Astrocyte (in vitro differentiated cells and primary cell): ENCODE measurements at regions not wholly inside any gene's neighbourhood (a gene's known extent, or its start where the extent isn't known, plus 50 kb on each side); places are given as distances from the start of the nearest gene placed in this dataset.

Source experiments
- EZH2 ChIP-seq: IDR thresholded peaks from 2 replicates; pipeline ENCODE4 v1.6.1; 2012; ENCODE audit warnings: mild to moderate bottlenecking, low read length, inconsistent platforms; ENCODE audit not compliant: insufficient read depth
- TF ChIP-seq, protein P1 (sequence below): IDR thresholded peaks from 2 replicates; pipeline ENCODE4 v1.5.1; 2011; ENCODE audit warnings: low read depth, mild to moderate bottlenecking, inconsistent platforms, low read length, moderate library complexity; ENCODE audit not compliant: insufficient read depth

DNA sequence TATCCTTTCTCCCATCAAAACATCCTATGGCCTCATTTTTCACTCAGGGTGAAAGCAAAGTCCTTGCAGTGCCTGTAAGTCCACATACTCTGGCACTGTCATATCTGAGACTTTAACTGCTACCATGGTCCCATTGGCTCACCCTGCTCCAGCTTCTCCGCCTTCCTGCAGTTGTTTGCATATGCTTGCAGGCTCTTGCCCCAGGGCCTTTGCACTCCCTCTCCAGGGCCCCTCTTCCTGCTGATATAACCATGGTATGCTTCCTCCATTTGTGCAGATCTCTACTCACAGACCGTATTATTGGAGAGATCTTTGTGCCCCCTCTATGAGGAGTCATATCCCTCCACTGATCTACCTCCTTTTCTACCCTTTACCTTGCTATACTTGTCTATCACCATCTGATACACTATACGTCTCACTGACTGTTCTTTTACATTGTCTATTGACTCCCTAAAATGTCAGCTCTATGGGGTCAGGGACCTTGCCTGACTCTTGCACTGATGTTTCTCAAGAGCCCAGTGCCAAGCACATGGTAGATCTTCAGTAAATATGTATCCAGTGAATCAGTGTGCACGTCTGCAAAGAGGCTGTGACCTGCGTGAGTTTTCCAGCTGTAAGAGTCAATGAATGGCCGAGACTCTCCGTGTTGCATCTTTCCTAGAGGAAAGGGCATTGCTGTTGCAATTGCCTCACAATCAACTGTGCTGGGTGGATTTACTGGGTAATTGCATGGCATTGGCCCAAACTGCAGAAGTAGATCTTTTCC lies 81.7 kb upstream of the CPEB4 start:
- TF ChIP-seq, protein P1, sequence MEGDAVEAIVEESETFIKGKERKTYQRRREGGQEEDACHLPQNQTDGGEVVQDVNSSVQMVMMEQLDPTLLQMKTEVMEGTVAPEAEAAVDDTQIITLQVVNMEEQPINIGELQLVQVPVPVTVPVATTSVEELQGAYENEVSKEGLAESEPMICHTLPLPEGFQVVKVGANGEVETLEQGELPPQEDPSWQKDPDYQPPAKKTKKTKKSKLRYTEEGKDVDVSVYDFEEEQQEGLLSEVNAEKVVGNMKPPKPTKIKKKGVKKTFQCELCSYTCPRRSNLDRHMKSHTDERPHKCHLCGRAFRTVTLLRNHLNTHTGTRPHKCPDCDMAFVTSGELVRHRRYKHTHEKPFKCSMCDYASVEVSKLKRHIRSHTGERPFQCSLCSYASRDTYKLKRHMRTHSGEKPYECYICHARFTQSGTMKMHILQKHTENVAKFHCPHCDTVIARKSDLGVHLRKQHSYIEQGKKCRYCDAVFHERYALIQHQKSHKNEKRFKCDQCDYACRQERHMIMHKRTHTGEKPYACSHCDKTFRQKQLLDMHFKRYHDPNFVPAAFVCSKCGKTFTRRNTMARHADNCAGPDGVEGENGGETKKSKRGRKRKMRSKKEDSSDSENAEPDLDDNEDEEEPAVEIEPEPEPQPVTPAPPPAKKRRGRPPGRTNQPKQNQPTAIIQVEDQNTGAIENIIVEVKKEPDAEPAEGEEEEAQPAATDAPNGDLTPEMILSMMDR = no peak
- TF ChIP-seq EZH2 = no peak
